ENCODE measurements at regions not wholly inside any gene's neighbourhood (a gene's known extent, or its start where the extent isn't known, plus 50 kb on each side); places are given as distances from the start of the nearest gene placed in this dataset.
"Not testable (repeated sequence)": the region's sequence is repeated elsewhere in the genome, so short reads cannot be mapped to it uniquely, and the experiment has no call there.

DNA sequence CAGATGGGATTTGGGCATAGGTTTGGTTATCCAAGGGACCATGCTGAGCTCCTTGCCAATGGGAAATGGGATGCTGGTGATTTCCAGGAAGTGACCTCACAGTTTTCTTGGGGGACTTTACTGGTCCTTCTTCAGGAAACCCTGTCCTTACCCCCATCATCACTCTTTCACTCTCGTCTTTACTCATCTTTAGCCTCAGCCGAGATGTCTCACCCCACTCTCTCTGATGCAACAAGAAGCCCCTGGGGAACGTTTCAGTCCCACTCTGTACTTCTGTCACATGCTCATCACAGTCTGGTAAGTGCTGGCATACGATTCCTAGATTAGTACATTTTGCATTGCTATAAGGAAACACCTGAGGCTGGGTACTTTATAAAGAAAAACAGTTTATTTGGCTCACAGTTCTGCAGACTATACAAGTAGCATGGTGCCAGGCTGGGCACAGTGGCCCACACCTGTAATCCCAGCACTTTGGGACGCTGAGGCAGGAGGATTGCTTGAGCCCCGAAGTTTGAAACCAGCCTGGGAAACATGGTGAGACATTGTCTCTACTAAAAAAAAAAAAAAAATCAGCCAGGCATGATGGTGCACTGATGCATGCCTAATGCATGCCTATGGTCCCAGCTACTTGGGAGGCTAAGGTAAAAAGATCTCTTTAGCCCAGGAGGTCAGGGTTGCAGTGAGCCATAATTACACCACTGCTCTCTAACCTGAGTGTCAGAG, 63.5 kb upstream of the VKORC1L1 start:
- DNase-seq: no peak

DNA sequence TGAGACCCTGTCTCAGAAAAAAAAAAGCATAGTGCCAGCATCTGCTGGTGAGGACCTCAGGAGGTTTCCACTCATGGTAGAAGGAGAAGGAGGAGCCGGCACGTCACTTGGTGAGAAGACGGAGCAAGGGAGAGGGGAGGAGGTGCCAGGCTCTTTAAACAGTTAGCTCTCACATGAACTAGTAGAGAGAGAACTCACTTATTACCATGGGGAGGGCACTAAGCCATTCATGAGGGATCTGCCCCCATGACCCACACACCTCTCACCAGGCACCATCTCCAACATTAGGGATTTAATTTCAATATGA, 62.9 kb upstream of the VKORC1L1 start:
- DNase-seq: no peak

DNA sequence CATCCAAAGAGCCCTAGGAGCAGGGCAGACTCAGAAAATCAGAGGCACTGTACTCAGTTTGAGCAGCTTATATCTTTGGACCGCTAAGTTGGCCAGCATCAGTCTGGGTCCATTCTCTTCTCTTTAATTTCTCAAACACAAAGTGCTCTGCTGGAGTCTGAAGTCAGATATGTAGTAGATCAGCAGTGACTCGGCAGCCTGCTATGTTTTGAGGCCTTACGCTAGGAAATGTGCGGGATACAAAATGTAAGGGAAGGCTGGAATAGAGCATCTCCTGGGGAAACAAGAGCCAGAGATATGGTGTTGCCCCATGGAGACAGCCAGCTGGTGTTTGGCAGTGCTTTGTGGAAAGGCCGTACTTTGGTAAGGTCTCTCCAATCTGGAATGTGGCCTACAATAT, 60.6 kb upstream of the VKORC1L1 start:
- no peak for DNase-seq

DNA sequence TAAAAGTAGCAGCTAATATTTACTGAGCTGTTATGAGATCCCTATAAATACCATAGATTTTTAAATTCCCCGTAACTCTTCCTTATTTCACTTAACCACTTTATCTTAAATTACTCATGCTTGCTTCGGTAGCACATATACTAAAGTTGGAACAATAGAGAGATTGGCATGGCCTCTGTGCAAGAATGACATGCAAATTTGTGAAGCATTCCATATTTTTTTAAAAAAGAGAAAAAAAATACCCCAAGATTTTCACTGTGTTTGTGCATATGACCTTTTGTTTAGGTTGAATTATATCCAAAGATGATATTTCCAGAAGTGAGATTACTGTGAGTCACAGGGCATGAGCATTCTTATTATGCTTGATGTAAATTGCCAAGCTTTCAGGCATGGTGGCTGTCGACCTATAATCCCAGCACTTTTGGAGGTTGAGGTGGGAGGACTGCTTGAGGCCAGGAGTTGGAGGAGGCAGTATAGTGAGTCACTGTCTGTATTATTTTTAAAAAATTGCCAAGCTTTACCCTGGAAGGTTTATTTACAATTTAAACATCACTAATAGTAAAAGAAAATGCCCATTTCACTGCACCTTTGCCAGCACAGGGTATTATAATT, 58.2 kb upstream of the VKORC1L1 start:
- DNase-seq: not testable (repeated sequence)

DNA sequence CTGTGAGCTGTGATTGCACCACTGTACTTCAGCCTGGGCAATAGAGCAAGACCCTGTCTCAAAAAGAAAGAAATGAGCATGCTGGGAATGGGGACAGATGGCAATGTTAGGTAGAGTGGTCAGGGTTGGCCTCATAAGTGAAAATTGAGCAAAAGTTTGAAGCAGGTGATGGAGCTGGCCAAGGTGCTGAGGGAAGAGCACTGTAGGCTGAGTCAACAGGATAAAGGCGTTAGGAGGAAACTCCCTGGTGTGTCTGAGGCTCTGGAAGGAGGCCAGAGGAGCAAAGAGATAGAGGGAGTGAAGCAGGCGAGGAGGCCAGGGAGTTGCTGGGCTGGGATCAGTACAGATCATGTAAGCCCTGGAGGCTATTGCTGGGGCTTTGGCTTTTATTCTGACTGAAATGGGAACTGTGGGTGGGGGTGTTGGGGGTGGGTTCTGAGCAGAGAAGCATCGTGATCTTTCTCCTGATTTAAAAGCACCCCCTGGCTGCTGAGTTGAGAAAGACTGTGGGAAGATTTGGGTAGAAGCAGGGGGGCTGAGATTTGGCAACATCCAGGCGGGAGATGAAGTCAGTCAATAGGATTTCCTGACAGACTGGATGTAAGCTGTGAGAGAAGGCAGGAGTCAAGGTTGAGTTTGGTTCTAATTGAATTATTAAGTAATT, 52.5 kb upstream of the VKORC1L1 start:
- DNase-seq: no peak
